Heart left ventricle (tissue), 13 donors: ENCODE measurements at regions not wholly inside any gene's neighbourhood (a gene's known extent, or its start where the extent isn't known, plus 50 kb on each side); places are given as distances from the start of the nearest gene placed in this dataset.

Experiments used
- POLR2A ChIP-seq, 2 donors: fragments of 450-650 bp; IDR thresholded peaks; one replicate each; pipeline ENCODE4 v1.6.1; 2017; ENCODE audit warnings: antibody characterized with exemption in 2 of 2, mild to moderate bottlenecking in 2 of 2, moderate library complexity in 2 of 2
- TF ChIP-seq, protein P1 (sequence below), 12 donors: fragments of 200-600 bp; sonication (generic) in 4 of 12; IDR thresholded peaks; one replicate each; pipeline versions ENCODE4 v1.5.0 to v1.8.0; 2018 to 2022; ENCODE audit warnings: antibody characterized with exemption in 12 of 12, mild to moderate bottlenecking in 5 of 12
- donor health status: ischemic (EF 13 %, LVEDD 7.1; RV severe dilation, severe dysfunction).
- donor health status: DM: no; HTN: yes; CAD: no.
- donor health status: DM: no; HTN: no; CAD: no.
- donor health status: ischemic (EF 25% LVEDD 6.9; RV normal size, moderate dysfunction).
- donor health status: ischemic (EF 25% LVEDD 5.7; RV mildly dilated, moderate dysfunction).
- donor health status: ischemic (EF 35%, LVEDD 5.7; RV mildly dilated, moderate dysfunction).
- donor health status: nonischemic (EF 11% LVEDD 7.7; RV severe dilation, severe dysfunction).
- donor health status: DM: yes; HTN: yes; CAD: no.
- donor health status: PGD.
- donor health status: ischemic (EF 29% LVEDD 5.4; RV normal size, mild dysfunction).
- donor health status: nonischemic (EF 23%, LVEDD 6.1; RV moderate dilation, normal function).

DNA sequence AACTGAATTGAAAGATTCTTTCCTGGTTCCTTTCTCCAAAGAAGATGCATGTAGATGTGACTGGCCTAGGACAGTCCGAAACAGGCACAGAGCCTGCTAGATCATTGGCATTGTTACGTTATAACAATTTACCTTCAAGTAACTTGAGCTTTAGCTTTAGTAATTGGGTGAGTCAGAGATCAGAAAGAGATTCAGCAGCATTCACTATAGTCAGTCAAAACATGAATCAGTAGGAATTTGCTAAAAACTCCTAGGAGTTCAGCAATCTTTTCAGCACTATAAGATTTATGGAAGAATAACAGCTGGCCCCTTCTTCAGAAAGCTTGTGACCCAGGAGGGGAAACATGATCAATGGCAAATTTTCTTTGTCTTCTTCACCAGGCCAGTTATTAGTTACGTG, 281.7 kb upstream of the PRDM1 start:
- TF ChIP-seq, protein P1, sequence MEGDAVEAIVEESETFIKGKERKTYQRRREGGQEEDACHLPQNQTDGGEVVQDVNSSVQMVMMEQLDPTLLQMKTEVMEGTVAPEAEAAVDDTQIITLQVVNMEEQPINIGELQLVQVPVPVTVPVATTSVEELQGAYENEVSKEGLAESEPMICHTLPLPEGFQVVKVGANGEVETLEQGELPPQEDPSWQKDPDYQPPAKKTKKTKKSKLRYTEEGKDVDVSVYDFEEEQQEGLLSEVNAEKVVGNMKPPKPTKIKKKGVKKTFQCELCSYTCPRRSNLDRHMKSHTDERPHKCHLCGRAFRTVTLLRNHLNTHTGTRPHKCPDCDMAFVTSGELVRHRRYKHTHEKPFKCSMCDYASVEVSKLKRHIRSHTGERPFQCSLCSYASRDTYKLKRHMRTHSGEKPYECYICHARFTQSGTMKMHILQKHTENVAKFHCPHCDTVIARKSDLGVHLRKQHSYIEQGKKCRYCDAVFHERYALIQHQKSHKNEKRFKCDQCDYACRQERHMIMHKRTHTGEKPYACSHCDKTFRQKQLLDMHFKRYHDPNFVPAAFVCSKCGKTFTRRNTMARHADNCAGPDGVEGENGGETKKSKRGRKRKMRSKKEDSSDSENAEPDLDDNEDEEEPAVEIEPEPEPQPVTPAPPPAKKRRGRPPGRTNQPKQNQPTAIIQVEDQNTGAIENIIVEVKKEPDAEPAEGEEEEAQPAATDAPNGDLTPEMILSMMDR (IDR thresholded peaks at IDR 0.05): no peak
- no peak for TF ChIP-seq POLR2A (IDR thresholded peaks at IDR 0.05)
